ENCODE measurements at regions not wholly inside any gene's neighbourhood (a gene's known extent, or its start where the extent isn't known, plus 50 kb on each side); places are given as distances from the start of the nearest gene placed in this dataset.

DNA sequence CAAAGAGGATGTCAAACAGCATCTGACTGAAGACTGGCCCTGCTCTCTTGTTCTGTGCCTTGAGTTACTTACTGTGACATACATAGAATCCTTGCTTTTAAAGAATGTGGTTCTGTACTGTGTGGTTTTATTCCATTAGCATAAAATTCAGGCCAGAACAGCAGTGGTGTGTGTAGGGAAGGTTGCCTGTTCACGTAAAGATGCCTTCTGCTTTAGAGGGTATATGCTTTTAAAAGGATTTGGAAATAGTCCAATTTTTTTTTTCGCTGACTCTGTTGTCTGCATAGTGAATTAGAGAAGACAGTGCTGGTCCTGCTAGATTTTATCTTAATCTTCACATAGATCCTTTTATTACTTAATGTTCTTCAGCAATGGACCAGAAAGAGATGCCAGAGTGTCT, 470.8 kb upstream of the SEMA3A start:
- Mint-ChIP-seq H3K4me3 (no peak overlapping the region), H3K36me3 (ENCODE audit: low read depth) (no peaks in the 10 kb centered on the region), H3K4me1 (no peaks in the 10 kb centered on the region), H3K27me3 (ENCODE audit: low read depth, poor library complexity) (peaks cover 3% of the 10 kb centered on the region), H3K9me3 (no peaks in the 10 kb centered on the region), H3K27ac (no peak overlapping the region)
- TF ChIP-seq, protein P1, sequence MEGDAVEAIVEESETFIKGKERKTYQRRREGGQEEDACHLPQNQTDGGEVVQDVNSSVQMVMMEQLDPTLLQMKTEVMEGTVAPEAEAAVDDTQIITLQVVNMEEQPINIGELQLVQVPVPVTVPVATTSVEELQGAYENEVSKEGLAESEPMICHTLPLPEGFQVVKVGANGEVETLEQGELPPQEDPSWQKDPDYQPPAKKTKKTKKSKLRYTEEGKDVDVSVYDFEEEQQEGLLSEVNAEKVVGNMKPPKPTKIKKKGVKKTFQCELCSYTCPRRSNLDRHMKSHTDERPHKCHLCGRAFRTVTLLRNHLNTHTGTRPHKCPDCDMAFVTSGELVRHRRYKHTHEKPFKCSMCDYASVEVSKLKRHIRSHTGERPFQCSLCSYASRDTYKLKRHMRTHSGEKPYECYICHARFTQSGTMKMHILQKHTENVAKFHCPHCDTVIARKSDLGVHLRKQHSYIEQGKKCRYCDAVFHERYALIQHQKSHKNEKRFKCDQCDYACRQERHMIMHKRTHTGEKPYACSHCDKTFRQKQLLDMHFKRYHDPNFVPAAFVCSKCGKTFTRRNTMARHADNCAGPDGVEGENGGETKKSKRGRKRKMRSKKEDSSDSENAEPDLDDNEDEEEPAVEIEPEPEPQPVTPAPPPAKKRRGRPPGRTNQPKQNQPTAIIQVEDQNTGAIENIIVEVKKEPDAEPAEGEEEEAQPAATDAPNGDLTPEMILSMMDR (IDR thresholded peaks at IDR 0.05) = no peak
- DNase-seq = no peak

DNA sequence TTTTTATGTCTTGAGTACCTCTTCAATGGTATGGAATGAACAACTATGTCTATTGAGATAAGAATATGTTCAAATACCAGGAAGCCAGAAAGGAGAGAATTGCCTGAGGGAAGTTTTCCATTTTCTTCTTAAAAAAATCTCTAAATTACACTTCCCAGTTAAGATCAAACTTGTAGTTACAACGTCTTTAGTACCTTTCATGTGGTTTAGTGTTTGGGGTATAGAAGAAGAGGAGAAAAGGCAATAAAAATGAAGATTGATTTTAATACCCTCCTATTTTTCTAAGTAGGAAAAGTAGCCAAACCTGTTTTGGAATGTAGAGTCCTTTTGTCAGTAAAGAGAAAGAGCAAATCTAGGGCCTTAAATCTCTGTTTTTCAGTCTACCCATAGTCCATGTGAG, 470.0 kb upstream of the SEMA3A start:
- peaks cover 3% of the 10 kb centered on the region for H3K27me3 Mint-ChIP-seq (ENCODE audit: low read depth, poor library complexity)
- H3K36me3 Mint-ChIP-seq (ENCODE audit: low read depth) = no peaks in the 10 kb centered on the region
- no peaks in the 10 kb centered on the region for H3K9me3 Mint-ChIP-seq
- no peaks in the 10 kb centered on the region for H3K4me1 Mint-ChIP-seq
- no peak overlapping the region for H3K27ac Mint-ChIP-seq
- no peak overlapping the region for H3K4me3 Mint-ChIP-seq
- DNase-seq = no peak
- TF ChIP-seq, protein P1 (IDR thresholded peaks at IDR 0.05) = no peak

DNA sequence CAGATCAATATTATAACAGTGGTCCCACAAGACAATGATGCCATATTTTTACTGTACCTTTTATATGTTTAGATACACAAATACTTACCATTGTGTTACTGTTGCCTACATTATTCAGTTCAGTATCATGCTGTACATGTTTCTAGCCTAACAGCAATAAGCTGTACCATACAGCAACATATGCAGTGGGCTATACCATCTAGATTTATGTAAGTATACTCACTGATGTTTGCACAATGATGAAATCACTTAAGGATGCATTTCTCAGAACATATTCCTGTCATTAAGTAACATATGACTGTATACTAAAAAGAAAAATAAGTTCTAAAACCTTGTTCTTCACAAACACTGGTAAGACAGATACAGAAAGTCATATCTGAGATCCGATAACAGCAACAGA, 468.6 kb upstream of the SEMA3A start:
- H3K27me3 Mint-ChIP-seq (ENCODE audit: low read depth, poor library complexity) = peaks cover 3% of the 10 kb centered on the region
- no peaks in the 10 kb centered on the region for H3K4me1 Mint-ChIP-seq
- H3K27ac Mint-ChIP-seq = no peak overlapping the region
- TF ChIP-seq, protein P1 (IDR thresholded peaks at IDR 0.05) = no peak
- DNase-seq = no peak
- H3K36me3 Mint-ChIP-seq (ENCODE audit: low read depth) = no peaks in the 10 kb centered on the region
- H3K4me3 Mint-ChIP-seq = no peak overlapping the region
- no peaks in the 10 kb centered on the region for H3K9me3 Mint-ChIP-seq

DNA sequence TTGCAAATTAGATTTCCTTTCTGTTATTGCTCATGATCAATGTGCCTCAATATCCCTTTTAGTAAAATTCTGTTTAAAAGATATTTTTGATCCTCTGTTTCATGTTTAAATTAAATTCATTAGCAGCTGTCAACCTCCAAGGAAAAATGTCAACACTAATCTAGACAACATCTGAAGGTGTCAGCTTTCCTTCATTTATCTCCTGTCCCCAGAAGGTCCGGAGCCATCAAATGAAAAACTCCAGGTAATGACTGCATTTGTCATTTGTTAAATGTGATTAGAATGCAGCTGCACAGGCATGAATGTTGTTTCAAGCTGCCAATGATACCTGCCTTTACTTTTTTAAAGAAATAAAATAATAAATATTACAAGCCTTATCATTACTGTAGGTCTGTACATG, 463.7 kb upstream of the SEMA3A start:
- H3K4me1 Mint-ChIP-seq = peaks cover 4% of the 10 kb centered on the region
- H3K36me3 Mint-ChIP-seq (ENCODE audit: low read depth) = no peaks in the 10 kb centered on the region
- peaks cover 3% of the 10 kb centered on the region for H3K27me3 Mint-ChIP-seq (ENCODE audit: low read depth, poor library complexity)
- TF ChIP-seq, protein P1 (IDR thresholded peaks at IDR 0.05) = no peak
- H3K9me3 Mint-ChIP-seq = no peaks in the 10 kb centered on the region
- no peak overlapping the region for H3K27ac Mint-ChIP-seq
- H3K4me3 Mint-ChIP-seq = no peak overlapping the region
- no peak for DNase-seq

DNA sequence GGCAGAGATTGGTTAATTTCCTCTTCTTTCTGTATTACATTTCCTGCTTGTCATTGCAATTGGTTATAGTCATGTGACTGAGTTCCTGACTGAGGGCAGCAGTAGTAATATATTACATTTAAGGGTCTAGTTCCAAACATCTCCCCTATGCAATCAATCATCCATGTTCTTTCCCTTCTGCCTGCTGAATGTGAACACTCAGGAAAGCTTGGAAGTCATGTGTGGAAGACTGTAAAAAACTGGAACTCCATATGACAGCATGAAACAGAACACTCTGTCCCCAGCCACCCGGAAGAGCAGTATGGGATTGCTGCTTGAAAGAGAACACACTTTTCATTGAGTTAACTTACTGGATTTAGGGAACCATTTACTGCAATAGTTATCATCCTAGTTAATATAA, 459.7 kb upstream of the SEMA3A start:
- TF ChIP-seq, protein P1 (IDR thresholded peaks at IDR 0.05) = no peak
- H3K27ac Mint-ChIP-seq = no peak overlapping the region

DNA sequence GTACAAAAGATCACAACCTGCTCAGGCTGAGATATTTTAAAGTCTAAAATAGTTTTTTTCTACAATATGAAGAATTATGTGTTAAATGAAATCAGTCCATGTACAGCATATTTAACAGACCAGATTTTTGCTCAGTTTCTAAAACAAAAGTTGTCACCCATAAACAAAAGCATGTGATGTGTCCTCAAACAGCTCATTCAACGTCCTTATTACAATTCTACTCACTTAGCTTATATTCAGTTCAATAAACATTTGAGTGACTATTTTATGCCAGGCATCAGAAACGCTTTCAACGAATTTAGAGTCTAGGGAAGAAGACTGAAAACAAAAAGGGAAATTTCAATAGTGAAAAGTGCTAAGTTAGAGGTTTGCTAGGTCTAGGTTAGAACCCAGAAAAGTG, 457.3 kb upstream of the SEMA3A start:
- H3K4me3 Mint-ChIP-seq = no peak overlapping the region
- H3K4me1 Mint-ChIP-seq = peaks cover 13% of the 10 kb centered on the region
- TF ChIP-seq, protein P1 (IDR thresholded peaks at IDR 0.05) = no peak
- H3K36me3 Mint-ChIP-seq (ENCODE audit: low read depth) = no peaks in the 10 kb centered on the region
- DNase-seq = no peak
- no peaks in the 10 kb centered on the region for H3K9me3 Mint-ChIP-seq
- H3K27me3 Mint-ChIP-seq (ENCODE audit: low read depth, poor library complexity) = no peaks in the 10 kb centered on the region
- no peak overlapping the region for H3K27ac Mint-ChIP-seq

More for the DNA sequence above, 459.7 kb upstream of the SEMA3A start:
- Mint-ChIP-seq H3K27me3 (ENCODE audit: low read depth, poor library complexity) (no peaks in the 10 kb centered on the region), H3K4me3 (no peak overlapping the region), H3K9me3 (no peaks in the 10 kb centered on the region), H3K4me1 (peaks cover 4% of the 10 kb centered on the region), H3K36me3 (ENCODE audit: low read depth) (no peaks in the 10 kb centered on the region)
- DNase-seq = no peak

All from nephron progenitor cell (in vitro differentiated cells).